NT2/D1 (cell line): ENCODE measurements at regions not wholly inside any gene's neighbourhood (a gene's known extent, or its start where the extent isn't known, plus 50 kb on each side); places are given as distances from the start of the nearest gene placed in this dataset.

Experiments
- SUZ12 ChIP-seq: IDR thresholded peaks from 2 replicates; pipeline ENCODE4 v1.6.1; 2011; ENCODE audit not compliant: insufficient read length, insufficient read depth; ENCODE audit errors: extremely low read depth
- YY1 ChIP-seq: IDR thresholded peaks from 2 replicates; pipeline ENCODE4 v1.6.1; 2011; ENCODE audit not compliant: insufficient read length, insufficient read depth

GRCh38 chr2:216754812-216755211 is 59.5 kb upstream of the IGFBP5 start:
- TF ChIP-seq YY1: no peak
- no peak for TF ChIP-seq SUZ12
